Smooth muscle cell (in vitro differentiated cells): ENCODE measurements at regions not wholly inside any gene's neighbourhood (a gene's known extent, or its start where the extent isn't known, plus 50 kb on each side); places are given as distances from the start of the nearest gene placed in this dataset.

Experiments used
- DNase-seq: peaks from one replicate; lab custom pipeline; 2025; ENCODE audit not compliant: unreplicated experiment; lab: John Stamatoyannopoulos, UW
- H2AFZ ChIP-seq: fragments of 200-600 bp; sonication (generic); 2 replicates; pipeline ENCODE4 v1.6.0; 2016; ENCODE audit warnings: antibody characterized with exemption, low read depth, mild to moderate bottlenecking
- H3F3A ChIP-seq: fragments of 200-600 bp; sonication (generic); 2 replicates; pipeline ENCODE4 v1.6.0; 2017; ENCODE audit warnings: antibody characterized with exemption, low read depth
- H3K27ac ChIP-seq: fragments of 200-600 bp; sonication (generic); 2 replicates; pipeline ENCODE4 v1.5.1; 2016; ENCODE audit warnings: low read depth, mild to moderate bottlenecking
- H3K27me3 ChIP-seq: fragments of 200-600 bp; sonication (generic); 2 replicates; pipeline ENCODE4 v1.6.1; 2016; ENCODE audit warnings: low read depth, mild to moderate bottlenecking
- H3K36me3 ChIP-seq: fragments of 200-600 bp; sonication (generic); 2 replicates; pipeline ENCODE4 v1.5.1; 2016; ENCODE audit warnings: low read depth
- H3K4me1 ChIP-seq: fragments of 200-600 bp; sonication (generic); 2 replicates; pipeline ENCODE4 v1.5.1; 2016; ENCODE audit warnings: low read depth
- H3K4me2 ChIP-seq: fragments of 200-600 bp; sonication (generic); 2 replicates; pipeline ENCODE4 v1.6.0; 2016; ENCODE audit warnings: mild to moderate bottlenecking
- H3K4me3 ChIP-seq: fragments of 200-600 bp; sonication (generic); 2 replicates; pipeline ENCODE4 v1.5.1; 2016; ENCODE audit warnings: mild to moderate bottlenecking
- H3K79me2 ChIP-seq: fragments of 200-600 bp; sonication (generic); 2 replicates; pipeline ENCODE4 v1.6.0; 2016; ENCODE audit warnings: low read depth, mild to moderate bottlenecking
- H3K9ac ChIP-seq: fragments of 200-600 bp; sonication (generic); 2 replicates; pipeline ENCODE4 v1.6.0; 2016; ENCODE audit warnings: low read depth
- H3K9me3 ChIP-seq: fragments of 200-600 bp; sonication (generic); replicated peaks from 2 replicates; pipeline ENCODE4 v1.5.1; 2016; ENCODE audit warnings: low read depth
- H4K20me1 ChIP-seq: fragments of 200-600 bp; sonication (generic); 2 replicates; pipeline ENCODE4 v1.6.0; 2016; ENCODE audit warnings: low read depth
- WGBS: methylation state at CpG from one replicate; pipeline ENCODE4 v1.1.7; 2016; ENCODE audit warnings: low lambda C conversion rate; 5-methylcytosine and 5-hydroxymethylcytosine counted together
- TF ChIP-seq, protein P1 (sequence below): fragments of 200-600 bp; sonication (generic); IDR thresholded peaks from 2 replicates; pipeline ENCODE4 v1.5.1; 2017; ENCODE audit warnings: borderline replicate concordance, mild to moderate bottlenecking, antibody characterized with exemption; ENCODE audit not compliant: insufficient read depth, poor library complexity, severe bottlenecking

DNA sequence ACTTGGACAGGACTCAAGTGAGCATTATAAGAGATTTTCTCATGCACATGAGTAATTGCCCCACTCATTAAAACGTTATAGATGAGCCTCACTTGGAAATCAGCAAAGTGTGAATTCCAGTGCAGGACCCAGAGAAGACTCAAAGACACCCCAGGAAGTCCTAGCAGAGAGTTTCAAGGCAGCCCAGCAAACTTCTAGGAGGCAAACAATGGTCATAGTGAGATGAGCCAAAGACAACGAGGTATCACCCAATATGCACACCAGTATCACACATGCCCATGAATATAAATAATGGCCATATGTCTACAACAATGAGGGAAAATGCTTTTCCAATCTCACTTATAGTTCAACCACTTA is 245.9 kb downstream of the ACTL7B start:
- peak overlapping the region; percentile 5 for H3K27ac ChIP-seq

DNA sequence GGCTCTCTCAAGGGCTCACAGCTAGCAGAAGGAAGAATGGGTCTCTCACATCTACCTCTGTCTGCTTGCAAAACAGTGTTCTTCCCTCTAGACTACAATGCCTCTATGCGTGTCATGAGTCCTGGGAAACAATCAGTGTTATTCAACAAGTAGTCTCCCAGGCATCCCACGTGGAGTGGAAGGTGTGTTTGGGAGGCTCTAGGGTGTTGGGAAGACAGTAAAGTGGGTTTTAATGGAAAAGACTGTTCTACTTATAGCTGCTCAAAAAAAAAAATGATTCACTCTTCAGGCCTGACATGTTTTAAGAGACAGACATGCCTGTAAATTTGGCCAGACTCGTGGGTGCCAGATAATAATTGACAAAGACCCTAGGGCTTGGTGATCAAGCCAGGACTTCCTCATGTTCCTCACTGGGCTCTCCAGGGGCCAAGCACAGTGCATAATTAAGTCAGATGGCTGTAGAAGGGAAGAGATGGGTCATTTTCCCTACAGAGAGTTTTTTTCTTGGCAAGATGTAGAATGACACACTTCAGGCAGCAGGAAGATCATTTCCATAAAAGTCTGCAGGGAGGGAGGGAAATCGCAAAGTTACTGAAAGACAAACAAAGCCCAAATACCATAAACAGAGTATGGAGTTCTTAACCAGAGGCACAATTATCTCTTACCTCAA is 246.4 kb downstream of the ACTL7B start:
- Histone ChIP-seq H2AFZ (no peak overlapping the region), H3K4me3 (no peak overlapping the region), H3K27ac (peak overlapping the region; percentile 5), H3K4me1 (no peaks in the 10 kb centered on the region), H3K4me2 (no peak overlapping the region), H3K79me2 (no peaks in the 10 kb centered on the region), H4K20me1 (no peaks in the 10 kb centered on the region), H3K27me3 (no peaks in the 10 kb centered on the region), H3F3A (no peaks in the 10 kb centered on the region), H3K9ac (no peak overlapping the region), H3K9me3 (no peaks in the 10 kb centered on the region), H3K36me3 (no peaks in the 10 kb centered on the region)
- TF ChIP-seq, protein P1, sequence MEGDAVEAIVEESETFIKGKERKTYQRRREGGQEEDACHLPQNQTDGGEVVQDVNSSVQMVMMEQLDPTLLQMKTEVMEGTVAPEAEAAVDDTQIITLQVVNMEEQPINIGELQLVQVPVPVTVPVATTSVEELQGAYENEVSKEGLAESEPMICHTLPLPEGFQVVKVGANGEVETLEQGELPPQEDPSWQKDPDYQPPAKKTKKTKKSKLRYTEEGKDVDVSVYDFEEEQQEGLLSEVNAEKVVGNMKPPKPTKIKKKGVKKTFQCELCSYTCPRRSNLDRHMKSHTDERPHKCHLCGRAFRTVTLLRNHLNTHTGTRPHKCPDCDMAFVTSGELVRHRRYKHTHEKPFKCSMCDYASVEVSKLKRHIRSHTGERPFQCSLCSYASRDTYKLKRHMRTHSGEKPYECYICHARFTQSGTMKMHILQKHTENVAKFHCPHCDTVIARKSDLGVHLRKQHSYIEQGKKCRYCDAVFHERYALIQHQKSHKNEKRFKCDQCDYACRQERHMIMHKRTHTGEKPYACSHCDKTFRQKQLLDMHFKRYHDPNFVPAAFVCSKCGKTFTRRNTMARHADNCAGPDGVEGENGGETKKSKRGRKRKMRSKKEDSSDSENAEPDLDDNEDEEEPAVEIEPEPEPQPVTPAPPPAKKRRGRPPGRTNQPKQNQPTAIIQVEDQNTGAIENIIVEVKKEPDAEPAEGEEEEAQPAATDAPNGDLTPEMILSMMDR: no peak
- 38% methylated on average over 4 of the region's 4 CpGs for WGBS
- DNase-seq: no peak

More for the DNA sequence above, 245.9 kb downstream of the ACTL7B start:
- Histone ChIP-seq H3F3A (no peaks in the 10 kb centered on the region), H3K79me2 (no peaks in the 10 kb centered on the region), H3K4me1 (no peaks in the 10 kb centered on the region), H3K9ac (no peak overlapping the region), H3K4me3 (no peak overlapping the region), H3K9me3 (no peaks in the 10 kb centered on the region), H3K27me3 (no peaks in the 10 kb centered on the region), H3K4me2 (no peak overlapping the region), H2AFZ (no peak overlapping the region), H4K20me1 (no peaks in the 10 kb centered on the region), H3K36me3 (no peaks in the 10 kb centered on the region)
- no peak for DNase-seq
- WGBS: 47% methylated on average over 2 of the region's 2 CpGs
- TF ChIP-seq, protein P1: no peak

DNA sequence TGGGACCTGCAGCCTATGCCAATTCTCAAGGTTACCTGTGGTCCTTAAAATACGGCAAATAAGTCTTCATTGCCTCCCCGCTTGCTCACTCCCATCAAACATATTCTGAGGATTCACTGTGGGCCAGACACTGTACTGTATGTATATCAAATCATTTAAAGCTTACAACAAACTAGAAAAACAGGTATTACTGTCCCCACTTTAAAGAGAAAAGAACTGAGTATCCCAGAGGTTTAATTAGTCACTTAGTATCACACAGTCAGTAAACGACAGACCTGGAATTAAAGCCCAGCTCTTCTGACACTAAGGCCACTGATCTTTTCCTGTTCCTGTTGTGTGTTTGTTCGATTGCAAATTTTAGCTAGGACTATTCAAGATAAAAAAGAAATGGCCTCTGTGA is 248.2 kb downstream of the ACTL7B start:
- Histone ChIP-seq H3K9me3 (no peaks in the 10 kb centered on the region), H3K79me2 (no peaks in the 10 kb centered on the region), H4K20me1 (no peaks in the 10 kb centered on the region), H3K9ac (no peak overlapping the region), H3K36me3 (no peaks in the 10 kb centered on the region), H3F3A (no peaks in the 10 kb centered on the region), H3K27me3 (no peaks in the 10 kb centered on the region), H3K4me2 (no peak overlapping the region), H3K27ac (no peak overlapping the region), H2AFZ (no peak overlapping the region), H3K4me3 (no peak overlapping the region), H3K4me1 (no peaks in the 10 kb centered on the region)
- TF ChIP-seq, protein P1: no peak
- no peak for DNase-seq
- WGBS: 75% methylated on average over 4 of the region's 4 CpGs

DNA sequence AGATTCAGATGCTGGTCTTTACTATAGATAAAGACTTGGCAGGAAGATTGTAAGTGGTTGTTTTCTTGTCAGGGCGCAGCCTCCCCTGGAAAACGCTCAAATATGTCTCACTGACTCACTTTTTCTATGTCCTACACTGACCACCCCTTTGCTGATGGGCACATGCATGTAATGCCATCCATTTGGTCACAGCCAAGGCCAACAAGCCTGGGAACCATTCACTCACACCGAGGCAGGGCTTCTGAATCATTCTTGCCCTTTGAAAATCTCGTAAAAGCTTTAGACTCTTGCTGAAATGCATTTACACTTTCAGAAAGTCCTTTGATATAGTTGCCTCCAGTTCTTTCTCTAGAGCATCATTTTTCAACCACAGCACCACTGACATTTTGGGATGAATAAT is 249.4 kb downstream of the ACTL7B start:
- Histone ChIP-seq H3K9me3 (no peaks in the 10 kb centered on the region), H3K4me2 (no peak overlapping the region), H3K27me3 (no peaks in the 10 kb centered on the region), H3K79me2 (no peaks in the 10 kb centered on the region), H3K36me3 (no peaks in the 10 kb centered on the region), H3F3A (no peaks in the 10 kb centered on the region), H4K20me1 (no peaks in the 10 kb centered on the region), H3K4me3 (no peak overlapping the region), H3K9ac (no peak overlapping the region), H3K4me1 (no peaks in the 10 kb centered on the region), H3K27ac (no peak overlapping the region), H2AFZ (no peak overlapping the region)
- DNase-seq: no peak
- TF ChIP-seq, protein P1: no peak
- WGBS: 33% methylated on average over 4 of the region's 4 CpGs
